ENCODE measurements at regions not wholly inside any gene's neighbourhood (a gene's known extent, or its start where the extent isn't known, plus 50 kb on each side); places are given as distances from the start of the nearest gene placed in this dataset.

- no peak overlapping the region for H3K4me3 ChIP-seq (ENCODE audit: low read depth, low read length, poor library complexity, severe bottlenecking)
- BruUV-seq (replicated peaks), result no TSS peak
- intact Hi-C loops (cut with micrococcal nuclease; ENCODE audit: unreplicated experiment), result no loop called here
- no peak overlapping the region for H3K27ac ChIP-seq (ENCODE audit: low read depth, low read length, poor library complexity, severe bottlenecking)
- CTCF ChIA-PET, result no interaction called here
- DNase-seq (ENCODE audit: low spot score), result peak; percentile 29
- H3K4me1 ChIP-seq (ENCODE audit: insufficient read depth, low read length, poor library complexity, severe bottlenecking), result no peaks in the 10 kb centered on the region
- H3K9me3 ChIP-seq (ENCODE audit: low read depth, low read length, poor library complexity, severe bottlenecking), result no peaks in the 10 kb centered on the region
- POLR2A ChIA-PET (ENCODE audit: low non-redundant PET), result no interaction called here
- H3K36me3 ChIP-seq (ENCODE audit: insufficient read depth, low read length, poor library complexity, severe bottlenecking), result no peaks in the 10 kb centered on the region
- H3K27me3 ChIP-seq (replicated peaks; ENCODE audit: insufficient read depth, low read depth, low read length, poor library complexity), result no peaks in the 10 kb centered on the region
- TF ChIP-seq CTCF (conservative IDR thresholded peaks at IDR 0.05; ENCODE audit: low read depth, low read length) (no peak), EZH2 (IDR thresholded peaks at IDR 0.05; ENCODE audit: borderline replicate concordance, low read depth, low read length, poor library complexity, severe bottlenecking) (no peak)
Measured at GRCh38 chr2:175580652-175581051, 399.1 kb upstream of the ATP5MC3 start.

- intact Hi-C loops (cut with micrococcal nuclease; ENCODE audit: unreplicated experiment), result no loop called here
- BruUV-seq (replicated peaks), result no TSS peak
- Histone ChIP-seq H3K27ac (ENCODE audit: low read depth, low read length, poor library complexity, severe bottlenecking) (no peak overlapping the region), H3K4me1 (ENCODE audit: insufficient read depth, low read length, poor library complexity, severe bottlenecking) (no peaks in the 10 kb centered on the region), H3K36me3 (ENCODE audit: insufficient read depth, low read length, poor library complexity, severe bottlenecking) (no peaks in the 10 kb centered on the region), H3K9me3 (ENCODE audit: low read depth, low read length, poor library complexity, severe bottlenecking) (no peaks in the 10 kb centered on the region), H3K4me3 (ENCODE audit: low read depth, low read length, poor library complexity, severe bottlenecking) (no peak overlapping the region), H3K27me3 (replicated peaks; ENCODE audit: insufficient read depth, low read depth, low read length, poor library complexity) (no peaks in the 10 kb centered on the region)
- DNase-seq (ENCODE audit: low spot score), result no peak
- POLR2A ChIA-PET (ENCODE audit: low non-redundant PET), result no interaction called here
- no peak for TF ChIP-seq EZH2 (IDR thresholded peaks at IDR 0.05; ENCODE audit: borderline replicate concordance, low read depth, low read length, poor library complexity, severe bottlenecking)
- no peak for TF ChIP-seq CTCF (conservative IDR thresholded peaks at IDR 0.05; ENCODE audit: low read depth, low read length)
- CTCF ChIA-PET, result no interaction called here
Measured at GRCh38 chr2:175579646-175580045, 398.1 kb upstream of the ATP5MC3 start.

GRCh38 chr2:175577368-175577970, 396.0 kb upstream of the ATP5MC3 start:
- intact Hi-C loops (cut with micrococcal nuclease; ENCODE audit: unreplicated experiment), result no loop called here
- TF ChIP-seq EZH2 (IDR thresholded peaks at IDR 0.05; ENCODE audit: borderline replicate concordance, low read depth, low read length, poor library complexity, severe bottlenecking), result no peak
- no peak for TF ChIP-seq CTCF (conservative IDR thresholded peaks at IDR 0.05; ENCODE audit: low read depth, low read length)
- CTCF ChIA-PET, result no interaction called here
- no peak for DNase-seq (ENCODE audit: low spot score)
- H3K27me3 ChIP-seq (replicated peaks; ENCODE audit: insufficient read depth, low read depth, low read length, poor library complexity), result no peaks in the 10 kb centered on the region
- no TSS peak for BruUV-seq (replicated peaks)
- POLR2A ChIA-PET (ENCODE audit: low non-redundant PET), result no interaction called here
- H3K9me3 ChIP-seq (ENCODE audit: low read depth, low read length, poor library complexity, severe bottlenecking), result no peaks in the 10 kb centered on the region
- no peaks in the 10 kb centered on the region for H3K4me1 ChIP-seq (ENCODE audit: insufficient read depth, low read length, poor library complexity, severe bottlenecking)
- H3K4me3 ChIP-seq (ENCODE audit: low read depth, low read length, poor library complexity, severe bottlenecking), result no peak overlapping the region
- no peak overlapping the region for H3K27ac ChIP-seq (ENCODE audit: low read depth, low read length, poor library complexity, severe bottlenecking)
- H3K36me3 ChIP-seq (ENCODE audit: insufficient read depth, low read length, poor library complexity, severe bottlenecking), result no peaks in the 10 kb centered on the region

Measured in A673 (cell line).